PC-9 (cell line): ENCODE measurements at regions not wholly inside any gene's neighbourhood (a gene's known extent, or its start where the extent isn't known, plus 50 kb on each side); places are given as distances from the start of the nearest gene placed in this dataset.

Experiments used
- BruUV-seq: library from RNA; stranded (reverse); fragments of 400-500 nt; replicated peaks from 2 replicates; lab custom pipeline; 2021; lab: Mats Ljungman, UMichigan
- CTCF ChIA-PET: fragments of 300-600 bp; sonication (Branson Sonifier 250); formaldehyde crosslinking; loops from one replicate; lab custom pipeline; 2022; ENCODE audit warnings: antibody characterized with exemption; lab: Charles Lee
- POLR2A ChIA-PET: fragments of 300-600 bp; sonication (Branson Sonifier 250); formaldehyde crosslinking; loops from one replicate; lab custom pipeline; 2022; ENCODE audit warnings: antibody characterized with exemption; ENCODE audit not compliant: unreplicated experiment; lab: Charles Lee
- DNase-seq, 2 experiments: peaks; one replicate each; pipeline versions ENCODE4 v3.0.0 to v3.0.0-alpha.2; 2015 to 2022; ENCODE audit warnings: mixed read lengths in 1 of 2
- H2AFZ ChIP-seq: fragments of 200-600 bp; sonication (generic); 2 replicates; pipeline ENCODE4 v1.8.1; 2017; ENCODE audit warnings: antibody characterized with exemption
- H3F3A ChIP-seq: fragments of 200-600 bp; sonication (generic); 2 replicates; pipeline ENCODE4 v1.8.1; 2017; ENCODE audit warnings: antibody characterized with exemption, mild to moderate bottlenecking, low read depth; ENCODE audit not compliant: insufficient read depth
- H3K27ac ChIP-seq: fragments of 200-600 bp; sonication (generic); 2 replicates; pipeline ENCODE4 v1.6.1; 2016; ENCODE audit warnings: mixed run types
- H3K27me3 ChIP-seq: fragments of 200-600 bp; sonication (generic); 2 replicates; pipeline ENCODE4 v1.6.1; 2016; ENCODE audit warnings: low read depth, mixed run types; ENCODE audit not compliant: insufficient read depth
- H3K36me3 ChIP-seq: fragments of 200-600 bp; sonication (generic); 2 replicates; pipeline ENCODE4 v1.6.1; 2016; ENCODE audit warnings: low read depth, mixed run types
- H3K4me1 ChIP-seq: fragments of 200-600 bp; sonication (generic); replicated peaks from 2 replicates; pipeline ENCODE4 v1.6.1; 2016; ENCODE audit warnings: mixed run types; ENCODE audit not compliant: insufficient read depth
- H3K4me2 ChIP-seq: fragments of 200-600 bp; sonication (generic); 2 replicates; pipeline ENCODE4 v1.6.1; 2017; ENCODE audit warnings: mixed run types
- H3K4me3 ChIP-seq: fragments of 200-600 bp; sonication (generic); 2 replicates; pipeline ENCODE4 v1.6.1; 2016; ENCODE audit warnings: mixed run types
- H3K79me2 ChIP-seq: fragments of 200-600 bp; sonication (generic); 2 replicates; pipeline ENCODE4 v1.6.1; 2017; ENCODE audit warnings: low read depth, mixed run types
- H3K9me2 ChIP-seq: fragments of 200-600 bp; sonication (generic); 2 replicates; pipeline ENCODE4 v1.8.1; 2017; ENCODE audit warnings: mild to moderate bottlenecking; ENCODE audit not compliant: insufficient read depth
- H3K9me3 ChIP-seq: fragments of 200-600 bp; sonication (generic); 2 replicates; pipeline ENCODE4 v1.8.1; 2016; ENCODE audit warnings: low read depth; ENCODE audit not compliant: insufficient read depth
- H4K20me1 ChIP-seq: fragments of 200-600 bp; sonication (generic); 2 replicates; pipeline ENCODE4 v1.8.1; 2017; ENCODE audit not compliant: insufficient read depth
- EZH2 ChIP-seq: fragments of 200-600 bp; sonication (generic); IDR thresholded peaks from 2 replicates; pipeline ENCODE4 v1.8.0; 2017; ENCODE audit warnings: antibody characterized with exemption, low read depth
- intact Hi-C: fragments of 100-400 bp; cut with micrococcal nuclease; formaldehyde crosslinking; loops from one replicate; pipeline ENCODE4 v1.10.0; 2022; ENCODE audit not compliant: unreplicated experiment
- TF ChIP-seq, protein P1 (sequence below): fragments of 200-600 bp; sonication (generic); conservative IDR thresholded peaks from 2 replicates; pipeline ENCODE4 v1.6.1; 2017; ENCODE audit warnings: mixed run types, antibody characterized with exemption, mild to moderate bottlenecking, moderate library complexity

- POLR2A ChIA-PET, result no interaction called here
- no peaks in the 10 kb centered on the region for H4K20me1 ChIP-seq
- no peaks in the 10 kb centered on the region for H3K27me3 ChIP-seq
- H3K27ac ChIP-seq, result no peak overlapping the region
- no peaks in the 10 kb centered on the region for H3K9me3 ChIP-seq
- intact Hi-C loops, result no loop called here
- H3K4me2 ChIP-seq, result peak overlapping the region; percentile 60
- H3K9me2 ChIP-seq, result no peaks in the 10 kb centered on the region
- CTCF ChIA-PET, result no interaction called here
- peak overlapping the region; percentile 28; the same call in 1 of the 2 replicates for H3K4me3 ChIP-seq
- no peak overlapping the region; the same call in 1 of the 2 replicates for H2AFZ ChIP-seq
- no peaks in the 10 kb centered on the region for H3F3A ChIP-seq
- TF ChIP-seq EZH2, result no peak
- TF ChIP-seq, protein P1, sequence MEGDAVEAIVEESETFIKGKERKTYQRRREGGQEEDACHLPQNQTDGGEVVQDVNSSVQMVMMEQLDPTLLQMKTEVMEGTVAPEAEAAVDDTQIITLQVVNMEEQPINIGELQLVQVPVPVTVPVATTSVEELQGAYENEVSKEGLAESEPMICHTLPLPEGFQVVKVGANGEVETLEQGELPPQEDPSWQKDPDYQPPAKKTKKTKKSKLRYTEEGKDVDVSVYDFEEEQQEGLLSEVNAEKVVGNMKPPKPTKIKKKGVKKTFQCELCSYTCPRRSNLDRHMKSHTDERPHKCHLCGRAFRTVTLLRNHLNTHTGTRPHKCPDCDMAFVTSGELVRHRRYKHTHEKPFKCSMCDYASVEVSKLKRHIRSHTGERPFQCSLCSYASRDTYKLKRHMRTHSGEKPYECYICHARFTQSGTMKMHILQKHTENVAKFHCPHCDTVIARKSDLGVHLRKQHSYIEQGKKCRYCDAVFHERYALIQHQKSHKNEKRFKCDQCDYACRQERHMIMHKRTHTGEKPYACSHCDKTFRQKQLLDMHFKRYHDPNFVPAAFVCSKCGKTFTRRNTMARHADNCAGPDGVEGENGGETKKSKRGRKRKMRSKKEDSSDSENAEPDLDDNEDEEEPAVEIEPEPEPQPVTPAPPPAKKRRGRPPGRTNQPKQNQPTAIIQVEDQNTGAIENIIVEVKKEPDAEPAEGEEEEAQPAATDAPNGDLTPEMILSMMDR, result no peak
- H3K36me3 ChIP-seq, result no peaks in the 10 kb centered on the region
- BruUV-seq, result no TSS peak
- DNase-seq, result no peak
- no peaks in the 10 kb centered on the region for H3K79me2 ChIP-seq
- no peaks in the 10 kb centered on the region for H3K4me1 ChIP-seq
These were observed 705.5 kb downstream of the CDH11 start for GRCh38 chr16:64416216-64417005.

- intact Hi-C loops, result no loop called here
- no peak overlapping the region for H2AFZ ChIP-seq
- no peaks in the 10 kb centered on the region for H4K20me1 ChIP-seq
- no peaks in the 10 kb centered on the region for H3K27me3 ChIP-seq
- no peaks in the 10 kb centered on the region for H3K9me3 ChIP-seq
- no peaks in the 10 kb centered on the region for H3K79me2 ChIP-seq
- H3K4me1 ChIP-seq, result no peaks in the 10 kb centered on the region
- no peak overlapping the region for H3K27ac ChIP-seq
- no peak for TF ChIP-seq EZH2
- TF ChIP-seq, protein P1, result no peak
- no peaks in the 10 kb centered on the region for H3K9me2 ChIP-seq
- CTCF ChIA-PET, result no interaction called here
- H3K36me3 ChIP-seq, result no peaks in the 10 kb centered on the region
- no peak for DNase-seq
- POLR2A ChIA-PET, result no interaction called here
- H3F3A ChIP-seq, result no peaks in the 10 kb centered on the region
- H3K4me3 ChIP-seq, result no peak overlapping the region
- no TSS peak for BruUV-seq
- H3K4me2 ChIP-seq, result no peak overlapping the region
These were observed 709.1 kb downstream of the CDH11 start for GRCh38 chr16:64412578-64413280.

DNA sequence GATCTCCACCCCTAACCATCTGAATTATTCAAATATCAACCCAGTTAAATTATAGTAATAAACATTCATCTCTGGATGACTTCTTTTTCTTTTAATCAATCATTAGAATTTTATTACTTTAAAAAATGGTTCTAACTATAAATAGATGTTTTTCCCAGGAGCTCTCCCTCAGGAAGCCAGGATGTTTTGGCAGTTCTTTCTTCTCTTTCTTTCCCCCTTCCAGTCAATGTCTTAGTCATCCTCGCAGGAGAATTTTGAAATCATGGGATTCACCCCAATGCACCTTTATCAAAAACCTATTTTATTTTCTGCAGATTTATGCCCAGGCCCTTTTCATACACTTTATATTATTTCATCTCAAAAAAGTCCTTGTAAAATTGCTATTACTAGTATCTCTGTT, 711.6 kb downstream of the CDH11 start:
- no peaks in the 10 kb centered on the region for H3K36me3 ChIP-seq

More for the DNA sequence above, 711.6 kb downstream of the CDH11 start:
- H2AFZ ChIP-seq, result no peak overlapping the region
- H3K4me2 ChIP-seq, result no peak overlapping the region
- BruUV-seq, result no TSS peak
- no peaks in the 10 kb centered on the region for H3K9me3 ChIP-seq
- no peaks in the 10 kb centered on the region for H3K4me1 ChIP-seq
- H3K9me2 ChIP-seq, result no peaks in the 10 kb centered on the region
- CTCF ChIA-PET, result no interaction called here
- no peaks in the 10 kb centered on the region for H3F3A ChIP-seq
- DNase-seq, result no peak
- no peak for TF ChIP-seq EZH2
- TF ChIP-seq, protein P1, result no peak
- H3K79me2 ChIP-seq, result no peaks in the 10 kb centered on the region
- no peak overlapping the region for H3K27ac ChIP-seq
- intact Hi-C loops, result no loop called here
- H3K4me3 ChIP-seq, result no peak overlapping the region
- POLR2A ChIA-PET, result no interaction called here
- H3K27me3 ChIP-seq, result no peaks in the 10 kb centered on the region
- no peaks in the 10 kb centered on the region for H4K20me1 ChIP-seq
